H7 (cell line): ENCODE measurements at regions not wholly inside any gene's neighbourhood (a gene's known extent, or its start where the extent isn't known, plus 50 kb on each side); places are given as distances from the start of the nearest gene placed in this dataset.

Experiments used
- DNase-seq: peaks from one replicate; pipeline ENCODE4 v3.0.0; 2012
- H3K27me3 ChIP-seq: 2 replicates; pipeline ENCODE4 v1.6.0; 2011; ENCODE audit warnings: mild to moderate bottlenecking, low read length; ENCODE audit not compliant: control insufficient read depth, insufficient read depth
- H3K36me3 ChIP-seq: replicated peaks from 2 replicates; pipeline ENCODE4 v1.5.1; 2011; ENCODE audit warnings: low read length; ENCODE audit not compliant: control insufficient read depth, insufficient read depth
- H3K4me3 ChIP-seq: 2 replicates; pipeline ENCODE4 v1.5.1; 2011; ENCODE audit warnings: low read depth, mild to moderate bottlenecking, control low read depth, low read length, moderate library complexity; ENCODE audit not compliant: insufficient read depth

GRCh38 chr20:11329271-11329670, 588.4 kb upstream of the BTBD3 start:
- no peaks in the 10 kb centered on the region for H3K36me3 ChIP-seq
- H3K4me3 ChIP-seq = no peak overlapping the region
- no peaks in the 10 kb centered on the region for H3K27me3 ChIP-seq
- DNase-seq = no peak

DNA sequence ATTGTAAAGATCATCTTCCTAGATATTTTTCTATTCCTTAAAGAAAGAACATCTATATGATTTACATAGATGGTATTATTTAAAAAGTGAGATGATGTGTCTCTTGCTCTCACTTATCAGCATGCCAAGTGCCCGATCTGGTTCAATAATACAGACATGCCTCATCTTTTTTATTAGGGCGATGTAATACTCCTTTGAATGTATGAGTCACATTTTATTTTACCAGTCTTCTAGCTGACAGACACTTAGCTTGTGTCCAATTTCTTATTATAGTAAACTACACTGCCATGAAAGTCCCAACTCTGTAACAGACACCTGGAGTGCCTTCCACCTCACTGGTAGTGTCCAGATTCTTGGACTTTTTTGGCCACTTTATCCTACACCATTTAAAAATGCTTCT, 586.6 kb upstream of the BTBD3 start:
- DNase-seq = no peak
- H3K36me3 ChIP-seq = no peaks in the 10 kb centered on the region
- H3K4me3 ChIP-seq = no peak overlapping the region
- no peaks in the 10 kb centered on the region for H3K27me3 ChIP-seq

DNA sequence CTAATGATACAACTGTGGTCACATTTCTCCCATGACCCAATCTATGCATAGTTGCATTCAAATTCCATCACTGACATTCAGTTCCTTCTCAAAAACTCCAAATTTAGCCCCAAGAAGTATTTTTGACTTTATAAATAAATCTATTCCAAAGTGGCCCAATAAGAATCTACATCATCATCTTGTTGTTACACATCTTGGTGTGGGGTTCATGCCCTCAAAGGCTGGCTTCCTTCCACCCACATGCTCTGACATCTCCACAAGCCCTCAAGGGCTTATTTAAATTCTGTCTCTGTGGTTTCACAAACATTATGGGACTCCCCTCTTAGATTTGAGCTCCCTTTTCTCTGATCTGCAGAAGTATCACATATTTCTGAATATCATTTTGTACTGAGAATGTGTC, 585.3 kb upstream of the BTBD3 start:
- DNase-seq = no peak
- Histone ChIP-seq H3K4me3 (no peak overlapping the region), H3K36me3 (no peaks in the 10 kb centered on the region), H3K27me3 (no peaks in the 10 kb centered on the region)

DNA sequence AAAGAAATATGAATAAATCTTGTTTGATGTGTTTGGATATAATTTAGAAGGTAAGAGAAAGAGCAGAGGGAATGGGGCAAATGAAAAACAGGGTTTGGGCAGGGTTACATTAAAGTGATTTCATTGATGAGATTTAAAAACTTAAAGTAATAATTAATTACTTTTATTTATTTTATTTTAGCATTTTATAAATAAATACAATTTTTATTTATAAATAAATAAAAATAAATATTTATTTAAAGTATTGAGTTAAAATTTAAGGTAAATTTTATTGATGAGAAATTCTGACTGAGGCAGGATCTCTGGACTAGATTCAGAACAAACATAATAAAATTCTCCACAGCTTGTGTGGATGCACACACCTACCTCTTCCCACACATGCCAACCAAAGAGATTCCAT, 584.1 kb upstream of the BTBD3 start:
- H3K27me3 ChIP-seq = no peaks in the 10 kb centered on the region
- H3K36me3 ChIP-seq = no peaks in the 10 kb centered on the region
- H3K4me3 ChIP-seq = no peak overlapping the region
- no peak for DNase-seq

GRCh38 chr20:11337361-11338130, 580.1 kb upstream of the BTBD3 start:
- no peak for DNase-seq
- H3K27me3 ChIP-seq = no peaks in the 10 kb centered on the region
- no peaks in the 10 kb centered on the region for H3K36me3 ChIP-seq
- H3K4me3 ChIP-seq = no peak overlapping the region

GRCh38 chr20:11338496-11339306, 579.0 kb upstream of the BTBD3 start:
- Histone ChIP-seq H3K36me3 (no peaks in the 10 kb centered on the region), H3K27me3 (no peaks in the 10 kb centered on the region), H3K4me3 (no peak overlapping the region)
- DNase-seq = no peak

- DNase-seq = no peak
- no peaks in the 10 kb centered on the region for H3K36me3 ChIP-seq
- no peak overlapping the region for H3K4me3 ChIP-seq
- no peaks in the 10 kb centered on the region for H3K27me3 ChIP-seq
These were observed 572.8 kb upstream of the BTBD3 start for GRCh38 chr20:11344939-11345338.

DNA sequence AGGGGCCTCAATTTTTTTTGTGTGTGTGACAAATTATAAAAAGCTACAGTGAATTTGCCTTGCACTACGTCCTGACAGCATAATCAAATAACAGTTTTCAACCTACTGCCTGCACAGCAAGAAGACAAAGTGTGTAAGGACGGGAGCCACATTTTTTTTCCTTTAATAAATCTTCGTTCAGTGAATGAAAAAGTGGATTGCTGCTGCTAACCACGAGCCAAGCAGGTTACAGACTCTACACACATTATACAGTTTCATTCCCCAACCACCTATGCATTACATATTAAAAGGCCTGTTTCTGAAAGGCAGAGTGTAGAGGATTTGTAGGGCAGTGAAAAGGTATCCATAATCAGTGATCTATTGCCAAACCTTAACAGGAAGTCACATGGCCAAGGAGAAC, 570.0 kb upstream of the BTBD3 start:
- DNase-seq = no peak

GRCh38 chr20:11350126-11351005, 567.3 kb upstream of the BTBD3 start:
- Histone ChIP-seq H3K36me3 (no peaks in the 10 kb centered on the region), H3K27me3 (no peaks in the 10 kb centered on the region), H3K4me3 (no peak overlapping the region)
- DNase-seq = no peak

More for the DNA sequence above, 570.0 kb upstream of the BTBD3 start:
- no peak overlapping the region for H3K4me3 ChIP-seq
- H3K36me3 ChIP-seq = no peaks in the 10 kb centered on the region
- H3K27me3 ChIP-seq = no peaks in the 10 kb centered on the region

- H3K4me3 ChIP-seq = no peak overlapping the region
- DNase-seq = no peak
- no peaks in the 10 kb centered on the region for H3K36me3 ChIP-seq
- no peaks in the 10 kb centered on the region for H3K27me3 ChIP-seq
These were observed 565.7 kb upstream of the BTBD3 start for GRCh38 chr20:11352041-11352440.

- no peak for DNase-seq
- Histone ChIP-seq H3K4me3 (no peak overlapping the region), H3K27me3 (no peaks in the 10 kb centered on the region), H3K36me3 (no peaks in the 10 kb centered on the region)
These were observed 562.8 kb upstream of the BTBD3 start for GRCh38 chr20:11354846-11355245.

DNA sequence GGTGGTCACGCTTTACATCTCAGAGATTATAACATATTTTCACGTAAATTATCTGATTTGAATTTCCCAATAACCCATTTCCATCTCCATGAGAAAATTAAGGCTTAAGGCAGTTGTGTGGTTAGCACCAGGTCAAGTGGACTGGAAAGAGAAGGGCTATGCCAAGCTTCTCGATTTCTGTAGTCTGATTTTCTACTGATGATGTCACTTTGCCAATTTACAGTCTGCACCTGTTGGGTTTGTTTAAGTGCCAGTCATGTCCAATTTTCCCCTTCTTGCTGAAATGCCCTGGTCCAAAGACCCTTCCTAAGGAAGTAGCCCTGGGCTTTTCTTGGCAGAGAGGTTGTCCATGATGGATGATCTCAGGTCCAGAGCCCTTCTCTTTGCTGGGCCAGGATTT, 562.3 kb upstream of the BTBD3 start:
- H3K4me3 ChIP-seq = no peak overlapping the region
- H3K27me3 ChIP-seq = no peaks in the 10 kb centered on the region
- no peaks in the 10 kb centered on the region for H3K36me3 ChIP-seq
- no peak for DNase-seq

DNA sequence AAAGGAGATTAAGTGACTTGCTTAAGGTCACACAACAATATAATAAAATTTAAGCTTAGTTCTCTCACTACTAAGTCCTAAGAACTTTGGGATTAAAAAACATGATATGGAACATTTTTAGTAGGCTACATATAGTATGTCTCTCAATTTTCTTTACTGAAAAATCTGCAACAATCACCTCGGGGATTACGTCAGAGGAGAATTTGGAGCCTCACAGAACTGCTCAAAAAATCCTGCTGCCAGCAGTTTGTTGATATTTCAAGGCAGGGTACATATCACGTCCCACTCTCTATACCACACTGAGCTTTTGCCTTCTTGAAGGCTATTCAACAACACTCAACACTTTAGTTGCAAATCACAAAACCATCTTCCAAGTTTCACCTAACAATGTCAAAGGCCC, 561.6 kb upstream of the BTBD3 start:
- no peak for DNase-seq
- no peaks in the 10 kb centered on the region for H3K27me3 ChIP-seq
- H3K4me3 ChIP-seq = no peak overlapping the region
- H3K36me3 ChIP-seq = no peaks in the 10 kb centered on the region

DNA sequence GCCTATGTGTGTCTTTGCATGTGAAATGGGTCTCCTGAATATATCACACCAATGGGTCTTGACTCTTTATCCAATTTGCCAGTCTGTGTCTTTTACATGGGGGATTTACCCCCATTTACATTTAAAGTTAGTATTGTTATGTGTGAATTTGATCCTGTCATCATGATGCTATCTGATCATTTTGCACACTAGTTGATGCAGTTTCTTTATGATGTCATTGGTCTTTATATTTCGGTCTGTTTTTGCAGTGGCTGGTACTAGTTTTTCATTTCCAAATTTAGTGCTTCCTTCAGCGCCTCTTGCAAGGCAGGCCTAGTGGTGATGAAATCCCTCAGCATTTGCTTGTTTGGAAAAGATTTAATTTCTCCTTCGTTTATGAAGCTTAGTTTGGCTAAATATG, 555.2 kb upstream of the BTBD3 start:
- no peak overlapping the region for H3K4me3 ChIP-seq
- H3K27me3 ChIP-seq = no peaks in the 10 kb centered on the region
- DNase-seq = no peak
- H3K36me3 ChIP-seq = no peaks in the 10 kb centered on the region
